ENCODE measurements at regions not wholly inside any gene's neighbourhood (a gene's known extent, or its start where the extent isn't known, plus 50 kb on each side); places are given as distances from the start of the nearest gene placed in this dataset.
"Not testable (repeated sequence)": the region's sequence is repeated elsewhere in the genome, so short reads cannot be mapped to it uniquely, and the experiment has no call there.

GRCh38 chr11:69869311-69869939 lies 50.2 kb upstream of the FGF3 start:
- no peak for DNase-seq
- in situ Hi-C loops (cut with MboI; ENCODE audit: low pct_unique_long_range_greater_than_20kb, low sequenced_read_pairs): no loop called here

- in situ Hi-C loops (cut with MboI; ENCODE audit: low pct_unique_long_range_greater_than_20kb, low sequenced_read_pairs): no loop called here
- DNase-seq: no peak
Observed at GRCh38 chr11:69870766-69871165, 51.5 kb upstream of the FGF3 start.

- DNase-seq: no peak
- in situ Hi-C loops (cut with MboI; ENCODE audit: low pct_unique_long_range_greater_than_20kb, low sequenced_read_pairs): no loop called here
Observed at GRCh38 chr11:69873166-69874077, 54.2 kb upstream of the FGF3 start.

GRCh38 chr11:69874178-69874983 lies 55.2 kb upstream of the FGF3 start:
- in situ Hi-C loops (cut with MboI; ENCODE audit: low pct_unique_long_range_greater_than_20kb, low sequenced_read_pairs): no loop called here
- no peak for DNase-seq

- in situ Hi-C loops (cut with MboI; ENCODE audit: low pct_unique_long_range_greater_than_20kb, low sequenced_read_pairs): loop anchor here (25.0 kb wide), 1 partner anchor 163 kb away; the partner anchor contains the start of gene FGF19
- no peak for DNase-seq
Observed at GRCh38 chr11:69874984-69875624, 55.9 kb upstream of the FGF3 start.

GRCh38 chr11:69876013-69876412 lies 56.8 kb upstream of the FGF3 start:
- in situ Hi-C loops (cut with MboI; ENCODE audit: low pct_unique_long_range_greater_than_20kb, low sequenced_read_pairs): loop anchor here (25.0 kb wide), 1 partner anchor 164 kb away; the partner anchor contains the start of gene FGF19
- DNase-seq: no peak

GRCh38 chr11:69877235-69877634 lies 58.0 kb upstream of the FGF3 start:
- DNase-seq: no peak
- in situ Hi-C loops (cut with MboI; ENCODE audit: low pct_unique_long_range_greater_than_20kb, low sequenced_read_pairs): loop anchor here (25.0 kb wide), 1 partner anchor 165 kb away; the partner anchor contains the start of gene FGF19

GRCh38 chr11:69877704-69878103 lies 58.5 kb upstream of the FGF3 start:
- in situ Hi-C loops (cut with MboI; ENCODE audit: low pct_unique_long_range_greater_than_20kb, low sequenced_read_pairs): loop anchor here (25.0 kb wide), 1 partner anchor 165 kb away; the partner anchor contains the start of gene FGF19

GRCh38 chr11:69878144-69878883 lies 59.1 kb upstream of the FGF3 start:
- no peak for DNase-seq
- in situ Hi-C loops (cut with MboI; ENCODE audit: low pct_unique_long_range_greater_than_20kb, low sequenced_read_pairs): loop anchor here (25.0 kb wide), 1 partner anchor 166 kb away; the partner anchor contains the start of gene FGF19

More at GRCh38 chr11:69877704-69878103, 58.5 kb upstream of the FGF3 start:
- not testable (repeated sequence) for DNase-seq

GRCh38 chr11:69878927-69879728 lies 59.9 kb upstream of the FGF3 start:
- DNase-seq: no peak
- in situ Hi-C loops (cut with MboI; ENCODE audit: low pct_unique_long_range_greater_than_20kb, low sequenced_read_pairs): loop anchor here (25.0 kb wide), 1 partner anchor 167 kb away; the partner anchor contains the start of gene FGF19

GRCh38 chr11:69879729-69880005 lies 60.5 kb upstream of the FGF3 start:
- in situ Hi-C loops (cut with MboI; ENCODE audit: low pct_unique_long_range_greater_than_20kb, low sequenced_read_pairs): loop anchor here (25.0 kb wide), 1 partner anchor 167 kb away; the partner anchor contains the start of gene FGF19
- DNase-seq: no peak

- no peak for DNase-seq
- in situ Hi-C loops (cut with MboI; ENCODE audit: low pct_unique_long_range_greater_than_20kb, low sequenced_read_pairs): loop anchor here (25.0 kb wide), 1 partner anchor 168 kb away; the partner anchor contains the start of gene FGF19
Observed at GRCh38 chr11:69880041-69880825, 61.0 kb upstream of the FGF3 start.

GRCh38 chr11:69880826-69881445 lies 61.7 kb upstream of the FGF3 start:
- DNase-seq: no peak
- in situ Hi-C loops (cut with MboI; ENCODE audit: low pct_unique_long_range_greater_than_20kb, low sequenced_read_pairs): loop anchor here (25.0 kb wide), 1 partner anchor 169 kb away; the partner anchor contains the start of gene FGF19

GRCh38 chr11:69881467-69882269 lies 62.5 kb upstream of the FGF3 start:
- DNase-seq: no peak
- in situ Hi-C loops (cut with MboI; ENCODE audit: low pct_unique_long_range_greater_than_20kb, low sequenced_read_pairs): loop anchor here (25.0 kb wide), 1 partner anchor 169 kb away; the partner anchor contains the start of gene FGF19

- no peak for DNase-seq
- in situ Hi-C loops (cut with MboI; ENCODE audit: low pct_unique_long_range_greater_than_20kb, low sequenced_read_pairs): loop anchor here (25.0 kb wide), 1 partner anchor 170 kb away; the partner anchor contains the start of gene FGF19
Observed at GRCh38 chr11:69882270-69882608, 63.0 kb upstream of the FGF3 start.

Measured in KBM-7 (cell line).